ENCODE measurements at regions not wholly inside any gene's neighbourhood (a gene's known extent, or its start where the extent isn't known, plus 50 kb on each side); places are given as distances from the start of the nearest gene placed in this dataset.

GRCh38 chr6:15132167-15132566 lies 113.7 kb upstream of the JARID2 start:
- Histone ChIP-seq H3K36me3 (ENCODE audit: low read depth) (no peaks in the 10 kb centered on the region), H3K9me3 (ENCODE audit: severe bottlenecking) (no peaks in the 10 kb centered on the region), H3K4me1 (ENCODE audit: insufficient read depth, poor library complexity, severe bottlenecking) (peaks cover 27% of the 10 kb centered on the region), H3K27me3 (ENCODE audit: insufficient read depth, poor library complexity, severe bottlenecking) (no peaks in the 10 kb centered on the region), H3K27ac (ENCODE audit: poor library complexity, severe bottlenecking) (peak overlapping the region; percentile 90), H3K4me3 (ENCODE audit: severe bottlenecking) (no peak overlapping the region)
- no peak for ATAC-seq (ENCODE audit: low read depth)
- DNase-seq (ENCODE audit: low spot score), result no peak
- TF ChIP-seq CTCF (IDR thresholded peaks at IDR 0.05; ENCODE audit: poor library complexity, severe bottlenecking), result no peak

GRCh38 chr6:15132854-15133670 lies 112.8 kb upstream of the JARID2 start:
- ATAC-seq (ENCODE audit: low read depth) (peak; percentile 97), DNase-seq (ENCODE audit: low spot score) (peak; percentile 91)
- Histone ChIP-seq H3K9me3 (ENCODE audit: severe bottlenecking) (no peaks in the 10 kb centered on the region), H3K4me3 (ENCODE audit: severe bottlenecking) (no peak overlapping the region), H3K27me3 (ENCODE audit: insufficient read depth, poor library complexity, severe bottlenecking) (no peaks in the 10 kb centered on the region), H3K36me3 (ENCODE audit: low read depth) (no peaks in the 10 kb centered on the region), H3K27ac (ENCODE audit: poor library complexity, severe bottlenecking) (peak overlapping the region; percentile 90), H3K4me1 (ENCODE audit: insufficient read depth, poor library complexity, severe bottlenecking) (peaks cover 27% of the 10 kb centered on the region)
- TF ChIP-seq CTCF (IDR thresholded peaks at IDR 0.05; ENCODE audit: poor library complexity, severe bottlenecking), result no peak

GRCh38 chr6:15137086-15137485 lies 108.8 kb upstream of the JARID2 start:
- Histone ChIP-seq H3K27ac (ENCODE audit: poor library complexity, severe bottlenecking) (no peak overlapping the region), H3K27me3 (ENCODE audit: insufficient read depth, poor library complexity, severe bottlenecking) (no peaks in the 10 kb centered on the region), H3K4me1 (ENCODE audit: insufficient read depth, poor library complexity, severe bottlenecking) (peaks cover 23% of the 10 kb centered on the region), H3K9me3 (ENCODE audit: severe bottlenecking) (no peaks in the 10 kb centered on the region), H3K4me3 (ENCODE audit: severe bottlenecking) (no peak overlapping the region), H3K36me3 (ENCODE audit: low read depth) (no peaks in the 10 kb centered on the region)
- DNase-seq (ENCODE audit: low spot score), result no peak
- ATAC-seq (ENCODE audit: low read depth), result no peak
- TF ChIP-seq CTCF (IDR thresholded peaks at IDR 0.05; ENCODE audit: poor library complexity, severe bottlenecking), result no peak

GRCh38 chr6:15143086-15143485 lies 102.8 kb upstream of the JARID2 start:
- Histone ChIP-seq H3K9me3 (ENCODE audit: severe bottlenecking) (no peaks in the 10 kb centered on the region), H3K27me3 (ENCODE audit: insufficient read depth, poor library complexity, severe bottlenecking) (no peaks in the 10 kb centered on the region), H3K4me3 (ENCODE audit: severe bottlenecking) (no peak overlapping the region), H3K36me3 (ENCODE audit: low read depth) (no peaks in the 10 kb centered on the region), H3K4me1 (ENCODE audit: insufficient read depth, poor library complexity, severe bottlenecking) (peaks cover 2% of the 10 kb centered on the region), H3K27ac (ENCODE audit: poor library complexity, severe bottlenecking) (no peak overlapping the region)
- DNase-seq (ENCODE audit: low spot score) (no peak), ATAC-seq (ENCODE audit: low read depth) (no peak)
- TF ChIP-seq CTCF (IDR thresholded peaks at IDR 0.05; ENCODE audit: poor library complexity, severe bottlenecking), result no peak

- Histone ChIP-seq H3K36me3 (ENCODE audit: low read depth) (no peaks in the 10 kb centered on the region), H3K4me1 (ENCODE audit: insufficient read depth, poor library complexity, severe bottlenecking) (peaks cover 6% of the 10 kb centered on the region), H3K27ac (ENCODE audit: poor library complexity, severe bottlenecking) (no peak overlapping the region), H3K9me3 (ENCODE audit: severe bottlenecking) (no peaks in the 10 kb centered on the region), H3K4me3 (ENCODE audit: severe bottlenecking) (no peak overlapping the region), H3K27me3 (ENCODE audit: insufficient read depth, poor library complexity, severe bottlenecking) (no peaks in the 10 kb centered on the region)
- ATAC-seq (ENCODE audit: low read depth), result no peak
- DNase-seq (ENCODE audit: low spot score), result no peak
- TF ChIP-seq CTCF (IDR thresholded peaks at IDR 0.05; ENCODE audit: poor library complexity, severe bottlenecking), result no peak
Measured at GRCh38 chr6:15143540-15143939, 102.3 kb upstream of the JARID2 start.
